GM23248 (cell line): ENCODE measurements at regions not wholly inside any gene's neighbourhood (a gene's known extent, or its start where the extent isn't known, plus 50 kb on each side); places are given as distances from the start of the nearest gene placed in this dataset.

Source experiments
- EZH2 ChIP-seq: fragments of 200-600 bp; sonication (generic); IDR thresholded peaks from 2 replicates; pipeline ENCODE4 v1.6.1; 2018; ENCODE audit warnings: antibody characterized with exemption, mild to moderate bottlenecking; ENCODE audit not compliant: insufficient read depth, poor library complexity, severe bottlenecking
- EZH2phosphoT487 ChIP-seq: fragments of 200-600 bp; sonication (generic); IDR thresholded peaks from 2 replicates; pipeline ENCODE4 v1.6.1; 2018; ENCODE audit warnings: antibody characterized with exemption, moderate library complexity, mild to moderate bottlenecking, low read depth; ENCODE audit not compliant: insufficient read depth

DNA sequence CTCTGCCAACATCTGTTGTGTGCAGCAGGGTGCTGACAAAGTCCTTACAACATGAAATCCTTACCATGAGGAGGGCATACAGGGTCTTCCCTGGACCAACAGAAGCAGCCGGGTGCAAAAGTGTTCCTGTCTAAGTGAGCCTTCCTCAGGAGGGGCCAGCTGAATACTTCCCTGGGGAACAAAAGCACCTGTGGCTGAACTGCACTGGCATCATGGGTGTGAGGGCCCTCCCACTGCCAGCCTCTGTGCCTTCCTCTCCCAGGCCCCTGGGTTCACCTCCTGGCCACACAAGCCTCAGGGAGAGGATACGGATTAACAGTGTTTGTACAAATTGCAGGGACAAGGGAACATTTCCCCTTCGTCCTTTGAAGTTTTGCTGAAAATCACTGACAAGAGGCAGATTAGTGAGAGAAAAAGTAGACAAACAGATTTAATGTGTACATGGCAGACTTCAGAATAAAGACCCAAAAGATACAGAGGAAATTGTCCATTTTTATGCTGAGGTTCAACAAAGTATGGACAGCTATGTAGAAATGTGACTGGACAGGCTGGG lies 91.0 kb upstream of the PPM1J start:
- TF ChIP-seq EZH2phosphoT487, result no peak
- TF ChIP-seq EZH2, result no peak
